Left lobe of liver (tissue), 2 donors: ENCODE measurements at regions not wholly inside any gene's neighbourhood (a gene's known extent, or its start where the extent isn't known, plus 50 kb on each side); places are given as distances from the start of the nearest gene placed in this dataset.
A peak's percentile ranks its signal among the peaks of the same experiment; 100 is the strongest.
"Not testable (repeated sequence)": the region's sequence is repeated elsewhere in the genome, so short reads cannot be mapped to it uniquely, and the experiment has no call there.

ENCODE experiments used
- ATAC-seq: fragments of 200-7000 bp; cut with Tn5 transposase; one replicate; pipeline ENCODE4 v1.9.1; 2020; ENCODE audit warnings: mild to moderate bottlenecking, moderate library complexity
- DNase-seq: peaks from one replicate; pipeline ENCODE4 v3.0.0-alpha.2; 2020; ENCODE audit warnings: low spot score
- donor health status: DM: no; HTN: no; CAD: no; lungs with moderate emphysema.
- donor health status: DM: no; HTN: yes; CAD: no.

DNA sequence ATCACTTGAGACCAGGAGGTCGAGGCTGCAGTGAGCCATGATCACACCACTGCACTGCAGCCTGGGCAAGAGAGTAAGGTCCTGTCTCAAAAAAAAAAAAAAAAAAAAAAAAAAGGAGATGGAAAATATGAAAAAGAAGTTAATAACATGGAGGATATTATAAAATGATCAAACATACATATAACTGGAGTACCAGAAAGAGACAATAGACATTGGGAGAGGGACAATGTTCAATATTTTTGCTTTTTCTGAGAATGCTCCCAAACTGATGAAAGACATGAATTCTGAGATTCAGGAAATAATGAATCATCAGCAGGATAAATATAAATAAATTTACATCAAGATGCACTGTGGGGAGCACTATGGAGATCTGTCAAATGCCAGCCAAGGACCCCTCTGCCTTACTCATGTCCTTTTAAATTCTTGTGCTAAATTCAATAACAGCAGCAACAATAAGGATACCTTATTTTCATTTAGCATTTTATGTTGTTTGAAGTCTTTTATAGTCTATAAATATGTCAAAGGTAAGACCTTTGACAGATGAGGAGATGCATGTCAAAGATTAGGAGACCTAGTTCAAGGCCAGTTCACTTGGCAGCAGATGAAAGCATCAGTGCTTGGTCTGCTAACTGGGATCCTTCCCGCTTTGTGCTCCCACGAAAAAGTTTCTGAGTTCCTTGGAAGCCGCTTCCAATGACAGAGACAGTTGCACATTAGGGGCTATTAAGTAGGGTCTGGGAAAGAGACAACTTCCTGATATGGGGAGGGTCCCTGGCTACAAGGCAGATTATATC is 97.7 kb downstream of the TLR5 start:
- peak; percentile 83 for ATAC-seq

DNA sequence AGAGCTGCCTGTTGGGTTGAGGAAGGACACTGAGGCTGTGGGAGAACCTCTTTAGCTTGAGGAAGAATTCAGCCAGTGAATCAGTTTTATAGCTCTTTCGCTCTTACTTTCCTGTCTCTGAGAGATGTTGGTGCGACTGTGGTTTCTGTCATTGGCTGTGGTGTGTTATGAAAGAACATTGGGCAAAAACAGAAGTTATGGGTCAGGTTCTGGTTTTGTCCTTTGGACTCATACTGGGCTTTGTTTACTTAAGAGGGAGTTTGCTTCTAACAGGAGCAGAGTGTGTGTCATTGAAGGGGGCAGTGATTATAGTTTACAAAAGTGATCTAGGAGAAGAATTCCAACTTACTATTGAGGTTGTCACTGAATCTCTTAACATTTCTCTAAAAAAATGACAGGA is 97.0 kb downstream of the TLR5 start:
- ATAC-seq (peak; percentile 94), DNase-seq (peak; percentile 51)

More for the DNA sequence above, 97.7 kb downstream of the TLR5 start:
- DNase-seq: peak; percentile 79

DNA sequence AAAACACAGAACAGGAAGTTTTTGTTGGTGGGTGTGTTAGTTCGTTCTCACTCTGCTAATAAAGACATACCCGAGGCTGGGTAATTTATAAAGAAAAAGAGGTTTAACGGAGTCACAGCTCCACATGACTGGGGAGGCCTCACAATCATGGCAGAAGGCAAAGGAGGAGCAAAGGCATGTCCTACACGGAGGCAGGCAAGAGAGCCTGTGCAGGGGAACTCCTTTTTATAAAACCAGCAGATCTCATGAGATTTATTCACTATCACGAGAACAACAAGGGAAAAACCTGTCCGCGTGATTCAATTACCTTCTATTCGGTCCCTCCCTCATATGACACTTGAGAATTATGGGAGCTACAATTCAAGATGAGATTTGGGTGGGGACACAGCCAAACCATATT is 96.6 kb downstream of the TLR5 start:
- not testable (repeated sequence) for DNase-seq, ATAC-seq

DNA sequence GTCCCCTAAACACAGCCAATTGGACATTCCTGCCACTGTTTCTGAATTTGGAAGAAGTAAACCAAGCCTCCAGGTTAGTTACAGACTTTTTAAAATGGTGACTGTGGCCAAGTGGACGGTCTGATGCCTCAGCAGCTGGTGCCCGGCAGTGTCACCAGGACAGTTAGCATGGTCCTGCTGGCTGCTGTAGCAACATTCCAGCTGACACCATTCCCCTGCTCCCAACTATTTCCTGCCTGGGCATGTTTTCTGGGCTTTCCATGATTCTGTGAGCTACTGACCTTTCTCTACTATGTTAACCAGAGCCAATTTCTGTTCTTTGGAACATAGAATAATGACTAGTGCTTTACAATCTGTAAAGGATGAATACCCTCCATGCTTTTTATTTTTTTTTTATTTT is 95.0 kb downstream of the TLR5 start:
- ATAC-seq (no peak), DNase-seq (no peak)

DNA sequence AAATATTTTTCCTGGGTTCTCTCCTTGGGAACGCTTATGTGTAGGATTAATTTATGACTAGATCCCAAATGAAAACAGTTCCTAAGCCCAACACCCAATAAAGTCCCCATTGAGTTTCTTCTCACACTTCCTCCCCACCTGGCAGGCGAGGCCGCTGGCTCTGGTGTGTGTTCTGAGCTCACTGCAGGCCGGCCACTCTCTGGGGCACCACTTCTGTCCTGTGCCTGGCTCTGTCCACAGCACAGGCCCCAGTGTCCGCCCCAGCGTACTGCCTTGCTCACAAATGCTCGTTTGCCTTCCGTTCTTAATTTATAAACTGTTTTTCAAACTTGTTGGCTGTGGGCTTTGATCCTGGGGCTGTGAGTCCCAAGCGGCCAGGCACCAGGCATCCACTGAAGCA is 90.6 kb downstream of the TLR5 start:
- ATAC-seq: no peak

DNA sequence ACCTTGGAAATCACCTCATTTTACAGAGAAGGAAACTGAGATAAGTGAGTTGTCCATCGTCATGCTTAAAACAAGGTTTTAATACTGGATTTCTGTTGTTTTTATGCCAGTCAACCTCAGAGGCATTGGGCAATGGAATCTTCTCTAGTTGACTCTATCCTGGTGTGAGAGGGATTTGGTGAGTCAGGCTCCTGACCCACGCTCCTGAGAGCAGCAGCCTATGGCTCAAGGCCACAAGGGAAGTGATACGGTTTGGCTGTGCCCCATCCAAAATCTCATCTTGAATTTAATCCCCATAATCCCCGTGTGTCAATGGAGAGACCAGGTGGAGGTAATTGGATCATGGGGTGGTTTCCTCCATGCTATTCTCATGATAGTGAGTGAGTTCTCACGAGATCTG is 90.1 kb downstream of the TLR5 start:
- DNase-seq (no peak), ATAC-seq (no peak)

More for the DNA sequence above, 90.6 kb downstream of the TLR5 start:
- no peak for DNase-seq

DNA sequence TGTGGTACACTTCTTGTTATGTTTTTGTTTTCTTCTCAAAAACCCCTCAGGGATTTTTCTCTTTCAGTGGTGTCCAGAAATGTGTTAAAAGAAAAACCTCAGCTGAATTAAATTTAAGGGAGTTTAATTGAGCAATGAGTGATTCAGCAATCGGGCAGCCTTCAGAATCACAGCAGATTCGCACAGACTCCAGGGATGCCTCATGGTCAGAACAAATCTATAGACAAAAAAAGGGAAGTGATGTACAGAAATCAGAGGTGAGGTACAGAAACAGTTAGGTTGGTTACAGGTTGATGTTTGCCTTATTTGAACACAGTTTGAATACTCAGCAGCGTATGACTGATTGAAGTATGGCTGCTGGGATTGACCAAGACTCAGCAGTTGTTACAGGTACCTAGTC is 86.2 kb downstream of the TLR5 start:
- DNase-seq (no peak), ATAC-seq (no peak)

DNA sequence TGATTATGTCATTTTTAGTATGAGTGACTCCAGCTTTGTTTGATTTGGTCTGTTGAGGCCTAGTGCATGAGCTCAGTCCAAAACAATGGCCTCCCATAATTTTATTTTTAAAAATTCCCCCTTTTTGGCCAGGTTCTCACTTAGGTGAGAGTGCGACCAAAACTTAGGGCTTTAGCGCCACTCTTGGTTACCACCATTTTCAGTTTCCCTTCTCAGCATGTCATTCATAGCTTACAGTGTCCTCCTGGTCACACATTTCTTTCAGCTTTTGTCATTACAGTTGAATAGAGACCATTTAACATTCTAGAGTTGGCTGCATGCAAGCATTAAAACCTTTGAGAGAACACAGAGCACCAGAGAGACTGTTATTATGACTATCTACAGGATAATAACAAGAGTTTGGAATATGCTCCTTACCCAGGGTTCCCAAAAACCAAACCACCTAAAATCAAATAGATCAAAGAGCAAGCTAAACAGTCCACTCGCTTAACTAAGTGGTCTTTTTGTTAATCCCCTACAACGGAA is 85.4 kb downstream of the TLR5 start:
- ATAC-seq (no peak), DNase-seq (no peak)
